ENCODE measurements at regions not wholly inside any gene's neighbourhood (a gene's known extent, or its start where the extent isn't known, plus 50 kb on each side); places are given as distances from the start of the nearest gene placed in this dataset.

DNA sequence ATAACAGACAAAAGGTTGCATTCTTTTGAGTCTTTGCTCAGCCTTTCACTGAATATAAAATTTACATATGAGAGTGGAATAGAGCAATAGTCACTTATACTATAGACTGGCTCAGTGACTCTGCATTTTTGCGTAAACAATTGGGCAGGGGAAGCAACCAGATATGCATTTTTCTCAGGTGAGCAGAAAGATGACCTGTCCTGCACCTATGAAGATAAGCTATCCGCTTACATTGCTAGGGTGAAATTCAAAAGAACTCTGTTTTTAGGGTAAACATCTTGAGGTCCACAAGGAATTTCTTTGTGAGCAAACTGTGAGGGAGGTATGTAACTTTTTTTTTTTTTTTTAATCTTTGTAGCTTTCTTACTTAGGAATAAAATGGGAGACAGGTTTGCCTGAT is 602.4 kb upstream of the PRKX start:
- DNase-seq (no peak), ATAC-seq (replicated peaks) (no peak)
- no peaks in the 10 kb centered on the region for H3K4me1 Mint-ChIP-seq
- H3K9me3 Mint-ChIP-seq: peaks cover 7 to 9% of the 10 kb centered on the region in 2 donors
- no peaks in the 10 kb centered on the region for H3K27me3 Mint-ChIP-seq
- H3K36me3 Mint-ChIP-seq: no peaks in the 10 kb centered on the region
- H3K27ac Mint-ChIP-seq: no peak overlapping the region
- H3K4me3 Mint-ChIP-seq: no peak overlapping the region

DNA sequence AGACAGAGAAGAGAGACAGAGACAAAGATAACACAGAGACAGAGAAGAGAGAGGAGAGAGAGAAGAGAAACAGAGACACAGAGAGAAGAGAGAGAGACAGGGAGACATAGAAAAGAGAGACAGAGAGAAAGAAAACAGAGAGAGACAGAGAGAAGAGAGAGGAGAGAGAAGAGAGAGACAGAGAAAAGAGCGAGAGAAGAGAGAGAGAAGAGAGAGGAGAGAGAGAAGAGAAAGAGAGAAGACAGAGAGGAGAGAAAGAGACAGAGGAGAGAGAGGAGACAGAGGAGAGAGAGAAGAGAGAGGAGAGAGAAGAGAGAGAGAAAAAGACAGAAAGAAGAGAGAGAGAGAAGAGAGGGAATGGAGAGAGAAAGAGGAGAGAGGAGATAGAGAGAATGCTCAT is 601.1 kb upstream of the PRKX start:
- no peaks in the 10 kb centered on the region for H3K4me1 Mint-ChIP-seq
- H3K36me3 Mint-ChIP-seq: no peaks in the 10 kb centered on the region
- H3K9me3 Mint-ChIP-seq: peaks cover 7 to 9% of the 10 kb centered on the region in 2 donors
- no peak for ATAC-seq (replicated peaks)
- DNase-seq: no peak
- no peak overlapping the region for H3K4me3 Mint-ChIP-seq
- no peak overlapping the region for H3K27ac Mint-ChIP-seq
- H3K27me3 Mint-ChIP-seq: no peaks in the 10 kb centered on the region

DNA sequence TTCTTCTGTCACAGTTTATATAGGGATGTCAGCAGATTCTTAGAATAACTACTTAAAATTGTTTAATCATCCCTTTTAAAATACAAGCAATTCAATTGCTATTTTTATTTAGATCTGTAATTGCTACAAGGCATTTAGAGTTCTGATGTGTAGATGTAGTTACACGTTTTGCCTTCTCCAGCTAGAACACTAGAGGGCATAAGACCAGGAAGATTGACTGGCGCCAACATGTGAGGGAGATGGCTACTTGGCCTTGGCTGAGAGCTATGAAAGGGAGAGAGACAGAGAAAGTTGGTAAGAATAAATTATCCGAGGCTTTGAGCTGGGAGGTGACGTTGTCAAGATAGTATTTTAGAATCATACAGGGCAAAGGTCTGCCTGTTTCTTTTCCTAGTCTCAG is 563.7 kb upstream of the PRKX start:
- Mint-ChIP-seq H3K4me3 (no peak overlapping the region), H3K4me1 (no peaks in the 10 kb centered on the region), H3K27ac (no peak overlapping the region), H3K9me3 (peaks cover 4 to 9% of the 10 kb centered on the region in 2 donors), H3K27me3 (no peaks in the 10 kb centered on the region), H3K36me3 (no peaks in the 10 kb centered on the region)
- ATAC-seq (replicated peaks) (no peak), DNase-seq (no peak)

DNA sequence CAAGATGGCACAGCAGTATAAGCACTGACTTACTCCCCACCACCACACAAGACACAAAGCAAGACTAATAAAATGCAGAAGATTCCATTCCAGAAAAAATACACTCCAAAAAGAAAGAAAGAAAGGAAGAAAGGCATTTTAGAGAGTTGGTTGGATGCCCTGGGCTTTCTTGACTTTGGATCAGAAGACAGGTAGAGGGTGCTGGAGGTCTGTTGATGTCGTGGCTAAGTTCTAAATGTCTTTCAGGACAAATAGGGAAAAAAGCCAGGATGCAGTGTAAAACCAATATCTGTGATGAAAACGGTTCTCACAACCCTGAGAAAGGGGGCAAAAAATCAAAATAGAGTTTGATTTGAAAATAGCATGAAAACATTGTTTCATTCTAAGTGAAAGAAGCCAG is 555.2 kb upstream of the PRKX start:
- no peak overlapping the region for H3K27ac Mint-ChIP-seq
- H3K9me3 Mint-ChIP-seq: no peaks in the 10 kb centered on the region
- H3K4me3 Mint-ChIP-seq: no peak overlapping the region
- ATAC-seq (replicated peaks) (no peak), DNase-seq (no peak)
- H3K27me3 Mint-ChIP-seq: no peaks in the 10 kb centered on the region
- H3K36me3 Mint-ChIP-seq: no peaks in the 10 kb centered on the region
- no peaks in the 10 kb centered on the region for H3K4me1 Mint-ChIP-seq

DNA sequence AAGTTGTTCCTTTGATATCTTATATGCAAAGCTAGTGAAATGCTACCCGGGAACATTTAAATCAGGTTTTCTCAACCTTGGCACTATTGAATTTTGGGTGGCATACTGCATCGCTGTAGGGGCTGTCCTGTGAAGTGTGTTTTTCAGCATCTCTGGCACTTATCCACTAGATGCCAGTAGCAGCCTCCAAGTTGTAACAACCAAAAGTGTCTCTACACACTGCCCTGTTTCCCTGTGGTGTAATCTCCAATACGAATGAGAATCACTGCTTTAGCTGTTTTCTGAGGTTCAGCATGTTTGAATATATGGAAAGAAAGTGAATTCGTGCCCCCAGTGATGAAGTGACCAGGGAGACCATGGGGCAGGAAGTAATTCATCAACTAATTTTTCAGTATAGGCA is 551.6 kb upstream of the PRKX start:
- ATAC-seq (replicated peaks): no peak
- DNase-seq: no peak
- H3K27ac Mint-ChIP-seq: no peak overlapping the region
- H3K9me3 Mint-ChIP-seq: peaks cover 0 to 2% of the 10 kb centered on the region in 2 donors
- no peaks in the 10 kb centered on the region for H3K27me3 Mint-ChIP-seq
- H3K4me3 Mint-ChIP-seq: no peak overlapping the region
- no peaks in the 10 kb centered on the region for H3K36me3 Mint-ChIP-seq
- H3K4me1 Mint-ChIP-seq: no peaks in the 10 kb centered on the region

DNA sequence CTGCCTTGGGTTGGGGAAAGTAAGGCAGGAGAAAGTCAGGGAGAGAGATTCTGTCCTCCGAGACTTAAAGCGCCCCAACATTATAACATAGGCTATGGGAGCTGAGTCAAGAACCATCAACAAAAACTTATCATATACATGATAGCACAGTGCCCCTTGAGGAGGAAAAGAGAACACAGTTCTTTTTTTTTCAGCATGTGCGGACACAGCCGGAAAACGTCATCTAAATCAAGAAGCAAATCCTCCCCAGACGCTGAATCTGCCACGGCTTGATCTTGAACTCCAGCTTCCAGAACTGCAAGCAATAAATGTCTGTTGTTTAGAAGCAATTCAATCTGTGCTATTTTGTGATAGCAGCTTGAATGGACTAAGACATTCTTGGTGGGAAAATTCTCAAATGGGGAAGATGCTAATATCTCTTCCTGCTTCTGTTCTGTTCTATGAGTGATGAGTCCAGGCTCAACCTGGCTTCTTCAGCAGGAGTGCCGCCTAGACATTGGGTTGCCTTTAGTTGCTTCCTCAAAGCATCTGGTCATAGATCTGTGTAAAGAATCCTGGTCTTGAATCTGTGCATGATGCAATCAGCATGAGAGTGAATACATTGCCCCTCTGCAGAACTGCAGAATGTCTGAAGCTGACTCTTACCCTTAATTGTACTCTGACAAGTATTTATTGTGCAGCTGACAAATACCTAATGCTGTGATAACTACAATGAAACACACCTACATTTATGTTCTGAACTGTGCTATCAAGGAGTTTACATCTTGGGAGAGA is 549.8 kb upstream of the PRKX start:
- H3K4me3 Mint-ChIP-seq: no peak overlapping the region
- peak in 1 of 2 donors; percentile 50 for ATAC-seq (replicated peaks)
- H3K36me3 Mint-ChIP-seq: no peaks in the 10 kb centered on the region
- peaks cover 0 to 2% of the 10 kb centered on the region in 2 donors for H3K9me3 Mint-ChIP-seq
- no peaks in the 10 kb centered on the region for H3K4me1 Mint-ChIP-seq
- H3K27ac Mint-ChIP-seq: no peak overlapping the region
- H3K27me3 Mint-ChIP-seq: no peaks in the 10 kb centered on the region
- DNase-seq: no peak

DNA sequence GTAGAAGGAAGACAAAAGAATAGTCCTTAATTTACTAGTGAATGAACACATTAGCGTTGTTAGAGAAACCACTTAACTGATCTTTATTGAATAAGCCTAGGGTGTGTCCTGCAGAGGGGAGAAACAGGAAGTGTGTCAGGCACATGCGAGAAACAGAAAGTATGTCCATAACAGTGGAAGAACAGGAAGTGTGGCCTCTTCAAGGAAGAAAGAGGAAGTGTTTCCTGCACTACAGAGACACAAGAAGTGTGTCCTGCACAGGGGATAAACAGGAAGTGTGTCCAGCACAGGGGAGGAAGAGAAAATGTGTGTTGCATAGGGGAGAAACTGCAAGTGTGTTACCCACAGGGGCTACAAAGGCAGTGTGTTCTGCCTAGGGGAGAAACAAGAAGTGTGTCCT is 539.6 kb upstream of the PRKX start:
- Mint-ChIP-seq H3K4me3 (peak overlapping the region in 1 of 2 donors; percentile 21), H3K4me1 (peaks cover 6% of the 10 kb centered on the region in 2 donors), H3K9me3 (peaks cover 7 to 8% of the 10 kb centered on the region in 2 donors), H3K36me3 (no peaks in the 10 kb centered on the region), H3K27me3 (no peaks in the 10 kb centered on the region), H3K27ac (peak overlapping the region; percentile 21)
- DNase-seq (no peak), ATAC-seq (replicated peaks) (peak; percentile 68 to 84)

DNA sequence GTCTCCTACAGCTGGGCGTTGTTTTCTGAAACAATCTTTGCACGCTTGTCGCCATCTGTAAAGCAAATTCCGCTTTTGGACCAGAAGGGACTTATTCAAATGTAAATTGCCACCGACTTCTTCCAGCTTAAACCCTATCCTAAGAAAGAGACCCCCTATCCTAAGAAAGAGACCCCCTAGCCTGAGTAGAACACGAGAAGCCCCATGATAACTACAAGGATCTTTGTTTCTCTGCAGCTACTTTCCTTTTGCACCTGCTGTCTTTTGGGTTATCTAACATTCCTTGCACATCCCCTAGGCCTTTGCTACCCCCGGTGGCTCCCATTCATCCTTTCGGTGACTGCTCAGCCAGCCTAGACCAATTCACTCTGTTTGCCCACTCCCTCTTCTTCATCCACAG is 536.0 kb upstream of the PRKX start:
- H3K9me3 Mint-ChIP-seq: peaks cover 7 to 8% of the 10 kb centered on the region in 2 donors
- H3K4me3 Mint-ChIP-seq: no peak overlapping the region
- no peaks in the 10 kb centered on the region for H3K27me3 Mint-ChIP-seq
- H3K27ac Mint-ChIP-seq: no peak overlapping the region
- DNase-seq (no peak), ATAC-seq (replicated peaks) (no peak)
- no peaks in the 10 kb centered on the region for H3K36me3 Mint-ChIP-seq
- H3K4me1 Mint-ChIP-seq: peaks cover 6% of the 10 kb centered on the region in 2 donors

DNA sequence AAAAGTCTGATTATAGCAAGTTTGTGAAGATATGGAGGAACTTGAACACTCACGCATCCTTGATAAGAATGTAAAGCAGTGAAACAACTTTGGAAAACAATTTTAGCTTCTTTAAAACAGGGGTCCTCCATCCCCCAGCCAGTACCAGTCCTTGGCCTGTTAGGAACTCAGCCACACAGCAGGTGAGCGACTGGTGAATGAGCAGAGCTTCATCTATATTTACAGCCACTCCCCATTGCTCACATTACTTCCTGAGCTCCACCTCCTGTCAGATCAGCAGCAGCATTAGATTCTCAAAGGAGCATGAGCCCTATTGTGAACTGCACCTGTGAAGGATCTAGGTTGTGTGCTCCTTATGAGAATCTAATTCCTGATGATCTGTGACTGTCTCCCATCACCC is 530.3 kb upstream of the PRKX start:
- Mint-ChIP-seq H3K9me3 (peaks cover 0 to 8% of the 10 kb centered on the region in 2 donors), H3K27me3 (no peaks in the 10 kb centered on the region), H3K4me3 (no peak overlapping the region), H3K36me3 (peaks cover 0 to 4% of the 10 kb centered on the region in 2 donors), H3K4me1 (peaks cover 0 to 4% of the 10 kb centered on the region in 2 donors), H3K27ac (no peak overlapping the region)
- no peak for ATAC-seq (replicated peaks)
- DNase-seq: no peak

DNA sequence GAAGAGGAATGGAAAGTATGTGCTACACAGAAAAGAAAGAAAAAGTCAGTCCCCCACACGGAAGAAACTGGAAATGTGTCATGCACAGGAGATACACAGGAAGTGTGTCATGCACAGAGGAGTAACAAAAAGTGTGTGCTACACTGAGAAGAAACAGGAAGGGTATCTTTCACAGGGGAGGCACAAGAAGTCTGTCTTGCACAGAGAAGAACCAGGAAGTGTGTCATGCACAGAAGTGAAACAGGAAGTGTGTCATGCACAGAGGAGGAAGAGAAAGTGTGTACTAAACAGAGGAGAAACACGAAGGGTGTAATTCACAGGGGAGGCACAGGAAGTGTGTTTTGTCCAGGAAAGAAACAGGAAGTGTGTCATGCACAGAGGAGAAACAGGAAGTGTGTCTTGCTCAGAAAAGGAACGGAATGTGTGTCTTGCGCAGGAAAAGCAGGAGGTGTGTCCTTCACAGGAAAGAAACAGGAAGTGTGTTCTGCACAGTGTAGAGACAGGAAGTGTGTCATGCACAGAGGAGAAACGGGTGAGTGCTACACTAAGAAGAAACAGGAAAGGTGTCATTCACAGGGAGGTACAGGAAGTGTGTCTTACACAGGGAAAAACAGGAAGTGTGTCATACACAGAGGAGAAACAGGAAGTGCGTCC is 527.2 kb upstream of the PRKX start:
- no peak overlapping the region for H3K27ac Mint-ChIP-seq
- H3K27me3 Mint-ChIP-seq: no peaks in the 10 kb centered on the region
- DNase-seq (peak; percentile 13), ATAC-seq (replicated peaks) (peak; percentile 56 to 79)
- no peak overlapping the region for H3K4me3 Mint-ChIP-seq
- peaks cover 0 to 8% of the 10 kb centered on the region in 2 donors for H3K9me3 Mint-ChIP-seq
- H3K4me1 Mint-ChIP-seq: peaks cover 0 to 4% of the 10 kb centered on the region in 2 donors
- H3K36me3 Mint-ChIP-seq: peaks cover 0 to 4% of the 10 kb centered on the region in 2 donors

DNA sequence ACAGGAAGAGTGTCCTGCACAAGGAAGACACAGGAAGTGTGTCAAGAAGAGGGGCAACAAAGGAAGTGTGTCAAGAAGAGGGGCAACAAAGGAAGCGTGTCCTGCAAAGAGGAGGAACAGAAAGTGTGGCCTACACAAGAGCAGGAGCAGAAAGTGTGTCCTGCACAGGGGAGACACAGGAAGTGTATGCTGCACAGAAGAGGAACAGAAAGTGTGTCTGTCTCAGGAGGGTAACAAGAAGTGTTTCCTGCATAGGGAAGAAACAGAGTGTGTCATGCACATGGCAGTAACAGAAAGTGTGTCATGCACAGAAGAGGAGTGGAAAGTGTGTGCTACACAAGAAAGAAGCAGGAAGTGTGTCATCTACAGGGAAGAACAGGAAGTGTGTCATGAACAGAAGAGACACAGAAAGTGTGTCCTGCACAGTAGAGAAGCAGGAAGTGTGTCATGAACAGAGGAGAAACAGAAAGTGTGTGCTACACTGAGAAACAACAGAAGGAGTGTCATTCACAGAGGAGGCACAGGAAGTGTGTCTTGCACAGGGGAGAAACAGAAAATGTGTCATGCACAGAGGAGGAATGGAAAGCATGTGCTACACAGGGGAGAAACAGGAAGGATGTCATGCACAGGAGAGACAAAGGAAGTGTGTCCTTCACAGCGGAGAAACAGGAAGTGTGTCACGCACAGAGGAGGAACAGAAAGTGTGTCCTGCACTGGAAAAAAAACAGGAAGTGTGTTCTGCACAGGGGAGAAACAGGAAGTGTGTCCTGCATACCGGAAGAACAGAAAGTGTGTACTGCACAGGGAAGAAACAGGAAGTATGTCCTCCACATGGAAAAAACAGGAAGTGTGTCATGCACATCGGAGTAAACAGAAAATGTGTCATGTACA is 526.4 kb upstream of the PRKX start:
- DNase-seq: peak; percentile 32
- no peaks in the 10 kb centered on the region for H3K27me3 Mint-ChIP-seq
- no peak overlapping the region for H3K27ac Mint-ChIP-seq
- H3K36me3 Mint-ChIP-seq: peaks cover 0 to 4% of the 10 kb centered on the region in 2 donors
- peaks cover 0 to 8% of the 10 kb centered on the region in 2 donors for H3K9me3 Mint-ChIP-seq
- peaks cover 0 to 4% of the 10 kb centered on the region in 2 donors for H3K4me1 Mint-ChIP-seq
- H3K4me3 Mint-ChIP-seq: no peak overlapping the region
- ATAC-seq (replicated peaks): peak; percentile 48 to 69

DNA sequence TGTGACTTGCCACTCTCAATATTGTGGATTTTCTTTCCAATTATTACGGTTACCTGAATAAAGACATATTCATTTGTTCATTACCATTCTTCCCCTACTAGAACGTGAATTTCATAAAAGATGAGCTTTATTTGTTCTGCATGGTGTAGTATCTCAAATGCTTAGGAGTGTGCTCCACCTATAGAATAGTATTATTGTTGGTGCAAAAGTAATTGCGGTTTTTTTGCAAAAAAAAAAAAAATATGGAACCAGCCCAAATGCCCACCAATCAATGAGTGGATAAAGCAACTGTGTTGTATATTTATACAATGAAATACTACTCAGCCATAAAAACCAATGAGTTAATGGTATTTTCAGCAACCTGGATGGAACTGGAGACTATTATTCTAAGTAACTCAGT is 525.5 kb upstream of the PRKX start:
- peaks cover 0 to 4% of the 10 kb centered on the region in 2 donors for H3K4me1 Mint-ChIP-seq
- peaks cover 0 to 4% of the 10 kb centered on the region in 2 donors for H3K36me3 Mint-ChIP-seq
- DNase-seq (no peak), ATAC-seq (replicated peaks) (no peak)
- no peaks in the 10 kb centered on the region for H3K27me3 Mint-ChIP-seq
- peaks cover 3 to 8% of the 10 kb centered on the region in 2 donors for H3K9me3 Mint-ChIP-seq
- H3K27ac Mint-ChIP-seq: no peak overlapping the region
- H3K4me3 Mint-ChIP-seq: no peak overlapping the region

DNA sequence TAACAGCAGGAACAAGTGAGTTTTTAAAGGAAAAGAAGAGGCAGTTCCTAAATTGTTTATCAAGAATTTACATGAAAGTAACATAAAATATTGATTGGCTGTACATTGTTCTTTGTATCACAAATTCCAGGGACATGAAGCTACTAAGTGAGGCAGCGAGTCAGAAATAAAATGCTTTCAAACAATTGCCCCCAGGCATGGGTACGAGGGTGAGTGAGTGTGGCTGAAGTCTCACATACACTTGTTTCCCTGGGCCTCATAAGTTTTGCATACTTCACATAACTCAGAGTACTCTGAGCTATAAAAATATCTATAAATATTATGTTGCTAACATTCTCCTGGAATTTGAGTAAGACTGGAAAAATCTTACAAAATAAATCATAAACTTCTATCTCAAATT is 511.6 kb upstream of the PRKX start:
- ATAC-seq (replicated peaks) (no peak), DNase-seq (no peak)
- H3K4me3 Mint-ChIP-seq: no peak overlapping the region
- H3K27me3 Mint-ChIP-seq: no peaks in the 10 kb centered on the region
- H3K36me3 Mint-ChIP-seq: no peaks in the 10 kb centered on the region
- H3K9me3 Mint-ChIP-seq: peaks cover 3 to 5% of the 10 kb centered on the region in 2 donors
- H3K4me1 Mint-ChIP-seq: no peaks in the 10 kb centered on the region
- H3K27ac Mint-ChIP-seq: no peak overlapping the region

DNA sequence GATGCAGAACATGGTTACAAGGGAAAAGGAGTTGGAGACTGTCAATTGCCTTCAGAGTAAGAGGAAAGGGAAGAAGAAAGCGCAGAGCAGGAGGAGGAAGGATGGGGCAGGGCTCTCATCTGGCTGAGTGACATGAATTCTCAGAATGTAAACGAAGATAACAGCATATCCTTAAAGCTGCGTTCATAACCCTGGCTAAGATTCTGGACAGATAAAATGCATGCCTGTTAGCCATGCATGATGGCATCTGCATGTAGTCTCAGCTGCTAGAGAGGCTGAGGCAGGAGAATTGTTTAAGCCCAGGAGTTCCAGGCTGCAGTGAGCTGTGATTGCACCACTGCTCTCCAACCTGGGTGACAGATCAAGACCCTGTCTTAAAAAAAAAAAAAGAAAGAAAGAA is 493.5 kb upstream of the PRKX start:
- H3K36me3 Mint-ChIP-seq: no peaks in the 10 kb centered on the region
- DNase-seq: no peak
- H3K27me3 Mint-ChIP-seq: no peaks in the 10 kb centered on the region
- no peak for ATAC-seq (replicated peaks)
- H3K9me3 Mint-ChIP-seq: peaks cover 4 to 9% of the 10 kb centered on the region in 2 donors
- H3K4me1 Mint-ChIP-seq: no peaks in the 10 kb centered on the region
- H3K4me3 Mint-ChIP-seq: no peak overlapping the region
- no peak overlapping the region for H3K27ac Mint-ChIP-seq
